Hematopoietic multipotent progenitor cell treated with erythropoietin and hydrocortisone succinate and interleukin-3 and kit ligand, for 17 days (in vitro differentiated cells): ENCODE measurements at regions not wholly inside any gene's neighbourhood (a gene's known extent, or its start where the extent isn't known, plus 50 kb on each side); places are given as distances from the start of the nearest gene placed in this dataset.
"Not testable (repeated sequence)": the region's sequence is repeated elsewhere in the genome, so short reads cannot be mapped to it uniquely, and the experiment has no call there.

Experiments
- DNase-seq: peaks from one replicate; pipeline ENCODE4 v3.0.0-alpha.2; 2015; ENCODE audit warnings: low spot score

DNA sequence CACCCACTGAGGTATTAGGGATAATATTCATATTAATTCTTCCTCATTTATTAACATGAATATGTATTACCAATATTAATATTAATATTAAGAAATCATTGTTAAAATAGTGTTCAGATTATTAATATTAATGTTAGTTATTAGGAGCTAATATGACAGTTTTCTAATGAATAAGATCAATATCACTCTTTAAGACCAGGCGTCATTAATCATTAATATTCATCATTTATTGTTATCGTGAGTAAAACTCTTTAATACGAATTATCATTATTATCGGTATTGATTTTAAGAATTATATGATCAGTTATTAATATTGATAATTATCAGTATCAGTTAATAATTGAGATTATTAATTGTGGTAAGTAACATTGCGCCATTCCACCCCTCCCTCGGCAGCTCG, 101.0 kb upstream of the HMX1 start:
- not testable (repeated sequence) for DNase-seq

DNA sequence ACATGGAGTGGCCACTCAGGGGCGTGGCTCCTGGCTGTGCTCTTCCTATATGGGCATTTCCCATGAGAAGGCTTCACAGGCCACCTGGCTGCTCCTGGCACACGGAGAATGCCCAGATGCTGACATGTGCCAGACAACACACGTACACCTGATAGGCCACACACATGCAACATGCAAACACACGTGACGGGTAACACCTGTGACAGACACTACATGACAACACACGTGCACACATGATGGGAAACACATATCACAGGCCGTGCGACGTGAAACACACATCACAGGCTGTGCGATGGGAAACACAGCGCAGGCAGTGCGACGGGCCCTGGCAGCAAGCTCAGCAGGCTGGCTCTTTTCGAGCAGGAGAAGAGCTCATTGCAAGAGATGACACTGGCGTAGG, 94.3 kb upstream of the HMX1 start:
- DNase-seq = not testable (repeated sequence)

DNA sequence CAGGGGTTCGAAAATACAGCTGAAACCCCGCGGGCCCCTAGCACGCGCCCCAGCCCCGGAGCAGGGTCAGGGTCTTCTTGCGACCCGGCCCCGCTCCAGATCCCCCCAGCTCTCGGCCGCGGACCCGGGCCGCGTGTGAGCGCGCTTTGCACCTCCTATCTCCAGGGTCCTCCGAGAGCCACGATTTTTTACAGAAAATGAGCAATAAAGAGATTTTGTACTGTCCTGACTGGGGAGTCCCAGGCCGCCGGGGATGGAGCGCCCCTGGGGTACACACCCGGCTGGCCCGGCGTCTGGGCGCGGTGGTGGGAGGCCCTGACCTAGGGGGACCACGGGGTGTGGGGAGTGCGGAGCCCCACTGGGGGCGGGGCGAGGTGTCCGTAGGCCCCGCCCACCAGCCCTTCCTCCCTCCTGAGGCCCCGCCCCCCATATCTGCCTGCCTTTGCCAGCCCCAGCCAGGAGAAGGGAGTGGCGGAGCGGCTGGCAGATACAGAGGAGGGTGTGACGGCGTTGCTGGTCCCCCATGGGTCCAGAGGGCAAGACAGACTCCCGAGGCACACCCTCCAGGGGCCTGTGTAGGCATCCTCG, 92.7 kb upstream of the HMX1 start:
- DNase-seq = not testable (repeated sequence)

DNA sequence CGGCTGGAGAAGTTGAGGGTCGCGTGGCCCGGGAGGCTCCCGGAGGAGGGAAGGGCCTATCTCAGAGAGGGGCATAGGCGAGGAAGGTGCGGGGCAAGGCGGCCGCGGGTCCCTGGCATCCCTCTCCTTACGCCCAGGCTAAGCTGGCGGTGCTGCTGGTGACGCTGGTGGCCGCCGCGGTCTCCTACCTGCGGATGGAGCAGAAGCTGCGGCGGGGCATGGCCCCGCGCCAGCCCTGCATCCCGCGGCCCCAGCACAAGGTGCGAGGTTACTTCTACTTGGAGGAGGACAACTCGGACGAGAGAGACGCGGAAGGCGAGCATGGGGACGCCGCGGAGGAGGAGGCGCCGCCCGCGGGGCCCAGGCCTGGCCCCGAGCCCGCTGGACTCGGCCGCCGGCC, 91.9 kb upstream of the HMX1 start:
- DNase-seq = not testable (repeated sequence)

DNA sequence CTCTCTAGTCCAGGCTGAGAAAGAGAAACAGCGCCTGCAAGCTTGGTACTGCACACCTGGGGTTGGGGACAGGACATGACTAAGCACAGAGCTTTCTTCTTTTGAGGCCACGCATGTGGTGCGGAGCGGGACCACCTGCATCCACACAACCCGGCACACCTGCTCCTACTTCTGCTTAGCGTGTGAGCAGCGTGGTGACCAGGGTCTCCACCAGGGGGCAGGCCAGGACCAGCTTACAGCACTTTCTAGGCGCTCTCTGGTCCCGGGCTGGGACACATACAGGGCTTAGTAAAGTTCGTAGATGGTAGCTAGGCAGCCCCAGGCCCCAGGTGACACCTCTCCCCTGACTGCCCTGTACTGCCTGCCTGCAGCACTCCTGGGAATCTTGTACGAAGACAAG, 89.7 kb upstream of the HMX1 start:
- DNase-seq = peak; percentile 7

DNA sequence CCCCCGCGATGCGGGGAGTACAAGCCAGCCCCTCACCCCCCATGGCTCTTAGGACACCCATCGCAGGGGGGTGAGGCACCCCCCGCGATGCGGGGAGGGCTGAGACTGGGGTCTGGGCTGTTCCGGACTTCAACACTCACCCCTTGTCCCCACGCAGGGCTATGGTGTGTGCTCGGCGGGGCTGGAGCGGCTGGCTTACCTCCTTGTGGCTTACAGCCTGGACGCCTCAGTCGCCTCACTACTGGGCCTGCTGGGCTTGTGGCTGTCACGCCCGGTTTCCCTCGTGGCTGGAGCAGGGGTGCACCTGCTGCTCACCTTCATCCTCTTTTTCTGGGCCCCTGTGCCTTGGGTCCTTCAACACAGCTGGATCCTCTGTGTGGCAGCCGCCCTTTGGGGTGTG, 87.8 kb upstream of the HMX1 start:
- not testable (repeated sequence) for DNase-seq

DNA sequence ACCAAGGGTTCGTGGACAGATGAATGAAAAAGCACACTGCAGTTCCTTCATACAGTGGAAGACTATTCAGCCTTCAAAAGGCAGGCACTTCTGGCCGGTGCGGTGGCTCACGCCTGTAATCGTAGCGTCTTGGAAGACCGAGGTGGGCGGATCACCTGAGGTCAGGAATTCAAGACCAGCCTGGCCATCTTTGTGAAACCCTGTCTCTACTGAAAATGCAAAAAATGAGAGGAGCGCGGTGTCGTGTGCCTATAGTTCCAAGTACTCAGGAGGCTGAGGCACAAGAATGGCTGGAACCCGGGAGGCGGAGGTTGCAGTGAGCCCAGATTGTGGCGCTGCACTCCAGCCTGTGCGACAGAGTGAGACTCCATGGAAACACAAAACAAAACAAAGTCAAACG, 82.4 kb upstream of the HMX1 start:
- not testable (repeated sequence) for DNase-seq

DNA sequence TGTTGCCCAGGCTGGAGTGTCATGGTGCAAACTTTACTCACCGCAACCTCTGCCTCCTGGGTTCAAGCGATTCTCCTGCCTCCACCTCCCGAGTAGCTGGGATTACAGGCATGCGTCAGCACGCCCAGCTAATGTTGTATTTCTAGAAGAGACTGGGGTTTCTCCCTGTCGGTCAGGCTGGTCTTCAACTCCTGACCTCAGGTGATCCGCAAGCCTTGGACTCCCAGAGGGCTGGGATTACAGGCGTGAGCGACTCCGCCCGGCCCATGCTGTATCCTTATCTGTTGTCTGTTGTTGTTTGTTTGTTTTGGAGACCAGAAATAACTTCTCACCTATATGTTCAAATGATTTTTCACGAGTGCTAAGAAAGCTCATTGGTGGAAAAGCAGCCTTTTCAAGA, 81.2 kb upstream of the HMX1 start:
- not testable (repeated sequence) for DNase-seq

DNA sequence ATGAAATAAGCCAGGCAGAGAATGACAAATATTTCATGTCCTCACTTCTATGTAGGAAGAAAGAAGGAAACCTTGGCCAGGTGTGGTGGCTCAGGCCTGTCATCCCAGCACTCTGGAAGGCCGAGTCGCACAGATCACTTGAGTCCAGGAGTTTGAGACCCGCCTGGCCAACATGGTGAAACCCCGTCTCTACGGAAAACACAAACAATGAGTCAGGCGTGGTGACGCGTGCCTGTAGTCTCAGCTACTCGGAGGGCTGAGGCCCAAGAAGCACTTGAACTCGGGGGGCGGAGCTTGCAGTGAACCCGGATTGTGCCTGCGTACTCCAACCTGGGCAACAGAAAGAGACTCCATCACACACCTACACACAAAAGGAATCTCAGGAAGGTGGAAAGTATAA, 80.5 kb upstream of the HMX1 start:
- DNase-seq = not testable (repeated sequence)

DNA sequence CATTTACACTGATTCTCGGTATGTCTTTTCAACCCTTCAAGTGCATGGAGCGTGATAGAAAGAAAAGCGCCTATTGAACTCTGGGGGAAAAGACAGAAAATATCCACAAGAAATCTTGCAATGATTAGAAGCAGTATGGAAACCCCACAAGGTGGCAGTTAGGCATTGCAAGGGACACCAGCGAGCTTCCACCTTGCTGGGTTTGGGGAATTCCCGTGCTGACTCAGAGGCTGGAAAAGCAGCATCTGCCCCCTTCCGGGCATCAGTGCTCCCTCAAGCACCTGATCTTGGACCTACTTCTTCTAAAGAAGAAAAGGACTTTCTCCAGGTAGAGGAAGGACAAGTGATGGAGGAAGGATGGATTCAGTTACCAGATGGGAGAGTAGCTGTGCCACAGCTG, 73.9 kb upstream of the HMX1 start:
- not testable (repeated sequence) for DNase-seq

DNA sequence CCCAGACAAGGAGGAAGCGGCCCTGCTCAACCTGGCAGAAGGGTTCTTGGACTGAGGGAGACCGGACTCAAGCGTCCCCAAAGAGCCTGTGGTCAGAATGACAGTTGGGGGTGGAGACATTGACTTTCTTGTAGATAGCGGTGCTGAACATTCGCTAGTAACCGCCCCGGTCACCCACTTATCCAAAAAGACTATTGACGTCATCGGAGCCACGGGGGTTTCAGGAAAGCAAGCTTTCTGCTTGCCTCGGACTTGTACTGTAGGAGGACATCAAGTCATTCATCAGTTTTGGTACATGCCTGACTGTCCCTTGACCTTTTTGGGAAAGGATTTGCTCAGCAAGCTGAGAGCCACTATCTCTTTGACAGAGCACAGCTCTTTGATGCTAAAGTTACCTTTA, 71.7 kb upstream of the HMX1 start:
- DNase-seq = not testable (repeated sequence)

DNA sequence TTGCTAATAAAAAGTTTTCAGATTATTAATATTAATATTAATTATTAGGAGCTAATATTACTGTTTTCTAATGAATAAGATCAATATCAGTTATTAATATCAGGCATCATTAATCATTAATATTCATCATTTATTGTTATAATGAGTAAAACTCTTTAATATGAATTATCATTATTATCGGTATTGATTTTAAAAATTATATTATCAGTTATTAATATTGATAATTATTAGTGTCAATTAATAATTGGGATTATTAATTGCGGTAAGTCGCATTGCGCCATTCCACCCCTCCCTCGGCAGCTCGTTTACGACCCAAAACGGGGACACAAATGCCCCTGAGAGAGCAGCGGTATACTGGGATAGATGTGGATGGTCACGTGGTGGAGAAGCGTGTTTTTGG, 70.4 kb upstream of the HMX1 start:
- not testable (repeated sequence) for DNase-seq

DNA sequence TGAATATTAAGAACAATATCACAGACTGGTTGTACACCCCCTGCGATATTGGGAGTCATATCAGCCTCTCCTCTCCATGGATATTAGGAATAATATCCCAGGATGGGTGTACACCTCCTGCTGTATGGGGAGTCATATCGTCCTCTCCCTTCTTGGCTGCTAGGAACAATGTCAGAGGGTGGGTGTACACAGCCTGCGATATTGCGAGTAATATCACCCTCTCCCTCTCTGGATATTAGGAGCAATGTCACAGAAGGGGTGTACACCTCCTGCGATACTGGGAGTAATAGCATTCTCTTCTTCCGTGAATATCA, 69.8 kb upstream of the HMX1 start:
- DNase-seq = not testable (repeated sequence)

DNA sequence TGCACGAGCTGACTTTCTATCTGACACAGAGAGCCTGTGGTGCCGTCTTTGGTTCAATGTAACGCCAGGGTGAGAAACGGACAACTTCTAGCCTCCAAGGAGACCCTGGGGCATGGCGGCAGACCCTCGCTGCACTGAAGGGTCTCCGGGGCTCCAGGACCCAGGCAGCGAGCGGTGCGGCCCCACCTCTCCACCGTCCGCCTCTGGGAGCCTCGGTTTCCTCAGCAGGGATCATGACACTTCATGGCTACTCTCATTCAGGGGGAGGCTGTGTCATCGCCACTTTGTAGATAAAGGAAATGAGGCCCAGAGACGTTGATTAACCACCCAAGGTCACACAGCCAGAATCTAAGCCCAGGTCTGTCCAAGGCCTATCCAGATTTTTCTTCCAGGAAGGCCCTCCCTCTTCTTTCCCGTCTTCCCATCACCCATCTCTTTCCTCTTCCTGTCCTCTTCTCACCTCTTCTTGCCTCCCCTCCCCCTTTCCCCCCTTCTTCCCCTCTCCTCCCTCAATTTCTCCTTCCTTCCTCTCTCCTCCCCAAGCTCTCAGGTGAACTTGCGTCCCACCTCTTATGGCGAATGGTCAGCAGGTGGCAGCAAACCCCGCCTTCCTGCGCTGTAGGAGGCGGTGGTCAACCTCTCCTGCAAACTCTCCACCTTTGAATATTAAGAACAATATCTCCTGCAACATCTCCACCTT, 69.3 kb upstream of the HMX1 start:
- DNase-seq = no peak

DNA sequence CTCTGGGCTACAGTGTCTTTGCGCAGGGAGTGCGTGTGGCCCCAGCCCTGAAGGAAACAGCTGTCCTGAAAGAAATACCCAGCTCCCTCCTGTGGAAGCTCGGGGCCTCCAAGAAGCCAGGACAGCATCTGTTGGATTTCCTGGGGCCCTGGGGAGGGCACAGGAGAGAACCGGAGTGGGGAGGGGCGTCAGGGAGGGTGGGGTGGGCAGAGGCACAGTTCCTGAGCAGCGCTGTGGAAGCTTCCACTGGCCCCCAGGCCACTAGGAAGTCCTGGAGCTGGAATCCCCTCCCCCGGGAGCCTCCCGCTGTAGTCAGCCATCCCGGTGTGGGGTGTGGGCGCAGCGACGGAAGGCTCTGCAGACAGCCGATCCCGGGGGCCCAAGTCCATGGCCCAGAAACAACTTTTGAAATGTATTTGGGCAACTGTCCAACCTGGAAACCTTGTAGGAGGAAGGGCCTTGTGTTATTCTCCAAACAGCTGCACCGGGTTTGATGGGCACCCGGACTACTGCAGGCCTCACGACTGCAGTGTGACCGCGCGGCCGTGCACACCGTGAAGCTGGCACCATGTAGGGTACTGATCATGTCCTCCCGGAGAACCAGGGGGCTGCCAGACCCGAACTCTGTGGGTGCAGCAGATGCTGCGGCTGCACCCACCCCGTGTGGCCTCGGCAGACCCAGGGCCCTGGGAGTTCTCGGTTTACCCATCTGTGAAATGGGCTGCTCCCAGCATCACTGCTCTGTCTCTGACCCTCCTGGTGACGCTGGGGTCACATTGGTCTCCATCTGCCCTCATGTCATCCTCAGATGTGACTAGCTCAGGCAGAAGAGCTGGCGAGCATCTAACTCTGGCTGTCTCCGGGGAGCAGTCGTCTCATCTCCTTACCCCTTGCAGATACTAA, 68.5 kb upstream of the HMX1 start:
- no peak for DNase-seq

DNA sequence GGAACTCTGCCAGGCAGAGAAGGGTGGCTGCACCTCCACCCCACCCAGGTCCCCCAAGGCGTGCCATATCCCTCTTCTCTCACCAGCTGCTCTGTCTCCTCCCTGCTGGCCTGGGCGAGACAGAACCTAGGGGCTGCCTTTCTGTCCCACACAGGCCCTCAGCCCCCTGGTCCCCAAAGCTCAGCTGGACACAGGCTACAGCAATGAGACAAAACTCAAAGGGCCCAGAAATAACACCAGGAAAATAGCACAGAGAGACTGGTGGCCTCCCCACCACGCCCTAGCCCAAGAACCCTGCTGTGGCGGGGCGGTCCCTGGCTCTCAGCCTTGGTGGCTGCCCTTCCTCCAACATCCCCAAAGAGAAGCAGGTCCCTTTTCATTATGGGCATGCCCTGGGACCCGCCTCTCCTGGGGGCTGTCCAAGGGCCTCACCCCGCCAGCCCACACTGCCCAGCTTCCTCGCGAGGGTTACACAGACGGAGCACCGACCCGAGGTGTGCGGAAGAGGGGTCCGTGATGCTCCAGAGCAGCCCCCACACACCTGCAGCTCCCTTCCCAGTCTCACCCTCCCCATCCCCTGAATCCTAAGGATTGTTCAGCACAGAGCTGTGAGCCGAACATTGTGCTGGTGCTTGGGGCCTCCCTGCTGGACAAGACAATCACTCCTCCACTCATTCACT, 67.7 kb upstream of the HMX1 start:
- no peak for DNase-seq

DNA sequence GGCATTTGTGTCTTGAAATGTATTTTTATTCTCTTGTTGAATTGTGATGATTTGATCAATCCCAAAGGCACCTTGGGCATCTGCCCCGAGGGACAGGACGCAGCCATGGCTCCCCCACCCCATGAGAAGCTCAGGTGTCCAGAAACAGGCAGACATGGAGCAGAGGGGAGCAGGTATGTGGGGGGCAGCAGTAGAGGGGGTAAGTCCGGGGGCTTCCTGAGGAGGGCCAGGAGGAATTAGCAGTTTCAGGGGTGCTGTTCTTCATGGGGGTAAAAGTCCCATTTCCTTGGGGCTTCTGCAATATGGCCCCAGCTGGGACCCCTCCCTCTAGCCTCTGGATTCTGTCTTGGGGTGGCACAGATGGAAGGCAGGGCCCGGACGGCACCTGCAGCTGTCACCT, 67.0 kb upstream of the HMX1 start:
- DNase-seq = no peak

DNA sequence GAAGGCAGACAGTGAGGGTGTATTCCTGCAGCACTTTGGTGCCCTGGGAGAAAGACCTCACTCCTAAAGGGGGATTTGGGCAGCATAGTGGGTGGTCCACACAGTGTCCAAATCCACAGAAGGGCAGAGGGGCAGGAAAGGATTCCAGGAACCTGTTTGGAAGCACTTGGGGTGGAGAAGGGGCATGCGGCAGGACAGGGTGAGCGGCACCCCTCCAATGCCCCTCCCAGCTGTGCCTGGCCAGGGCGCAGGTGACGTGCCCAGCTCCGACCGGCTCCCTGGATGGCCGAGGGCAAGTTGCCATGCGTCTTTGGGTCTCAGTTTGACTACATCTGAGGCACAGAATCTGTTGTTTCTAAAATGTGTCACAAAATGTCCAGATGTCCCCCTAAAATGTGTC, 66.5 kb upstream of the HMX1 start:
- DNase-seq = no peak

DNA sequence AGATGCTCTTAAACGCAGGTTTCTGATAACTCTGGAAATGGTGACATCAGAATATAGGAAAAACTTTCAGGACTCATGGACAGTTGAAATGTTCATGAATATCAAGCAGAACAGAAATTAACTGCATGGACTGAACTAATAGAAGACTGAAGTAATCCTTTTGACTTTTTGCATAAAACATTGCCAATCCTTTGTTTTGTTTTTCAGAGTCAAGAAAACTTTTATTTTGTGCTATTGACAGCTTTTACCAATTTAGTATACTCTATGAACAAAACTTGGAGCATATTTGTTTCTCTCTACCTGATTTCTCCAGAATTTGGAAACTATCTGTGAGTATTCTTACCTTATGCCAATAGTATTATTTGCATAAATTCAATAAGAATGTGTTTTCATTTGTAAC, 61.2 kb upstream of the HMX1 start:
- no peak for DNase-seq

DNA sequence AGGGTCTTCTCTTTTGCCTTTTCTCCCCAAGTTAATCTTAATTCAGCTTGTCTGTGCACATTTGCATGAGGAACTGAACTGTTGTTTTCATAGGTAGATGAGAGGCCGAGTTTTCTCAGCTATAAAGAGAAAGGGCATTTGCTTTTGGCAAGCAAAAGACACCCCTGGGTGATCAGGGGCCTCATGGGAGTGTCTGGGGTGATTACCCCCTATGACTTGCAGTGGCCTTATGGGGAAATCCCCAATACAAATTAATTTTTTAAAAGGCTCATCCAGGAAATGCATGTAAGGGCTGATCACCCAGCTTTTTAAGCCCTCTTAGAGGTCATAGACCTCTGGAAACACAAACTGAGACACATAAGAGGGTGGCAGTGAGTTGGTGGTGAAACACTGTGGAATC, 56.4 kb upstream of the HMX1 start:
- no peak for DNase-seq

DNA sequence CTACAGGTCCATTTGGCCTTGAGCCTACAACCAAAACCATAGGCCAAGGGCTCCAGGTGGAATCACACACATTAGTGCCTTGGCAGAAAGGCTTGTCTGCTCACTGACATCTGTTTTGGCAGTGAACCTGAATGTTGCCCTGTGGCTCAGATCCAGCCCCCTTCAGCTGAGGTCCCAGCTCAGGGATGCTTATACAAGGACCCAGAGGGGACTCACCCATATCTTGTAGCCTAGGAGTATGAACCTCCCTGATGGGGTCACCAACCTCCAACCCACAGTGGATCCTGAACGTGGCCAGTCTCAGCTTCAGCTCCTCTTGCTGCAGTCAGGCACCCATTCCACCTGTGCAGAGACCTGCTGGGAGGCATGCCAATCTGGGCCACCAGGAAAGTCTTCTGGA, 50.8 kb upstream of the HMX1 start:
- no peak for DNase-seq

DNA sequence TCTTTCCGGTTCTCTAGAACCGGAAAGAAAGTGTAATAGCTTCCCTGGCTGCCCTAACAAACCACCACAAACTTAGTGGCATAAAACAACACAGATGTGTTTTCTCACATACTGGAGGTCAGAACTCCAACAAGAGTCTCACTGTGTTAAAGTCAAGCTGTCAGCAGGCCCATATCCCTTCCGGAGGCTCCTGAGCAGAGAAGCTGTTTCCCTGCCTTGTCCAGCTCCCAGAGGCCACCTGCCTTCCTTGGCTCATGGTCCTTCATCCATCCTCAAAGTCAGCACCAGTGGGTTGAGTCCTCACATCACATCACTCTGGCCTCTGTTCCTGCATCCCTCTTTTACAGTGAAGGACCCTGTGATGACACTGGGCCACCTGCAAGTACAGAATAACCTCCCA, 49.8 kb upstream of the HMX1 start:
- no peak for DNase-seq
